Right ventricle myocardium superior (tissue), 1 donor: ENCODE measurements at regions not wholly inside any gene's neighbourhood (a gene's known extent, or its start where the extent isn't known, plus 50 kb on each side); places are given as distances from the start of the nearest gene placed in this dataset.
"Not testable (repeated sequence)": the region's sequence is repeated elsewhere in the genome, so short reads cannot be mapped to it uniquely, and the experiment has no call there.

Experiments
- ATAC-seq: fragments of 200-7000 bp; cut with Tn5 transposase; one replicate; pipeline ENCODE4 v1.9.1; 2020; ENCODE audit warnings: mild to moderate bottlenecking; ENCODE audit not compliant: poor library complexity
- DNase-seq: peaks from one replicate; pipeline ENCODE4 v3.0.0-alpha.2; 2020
- intact Hi-C: fragments of 100-400 bp; cut with DNase I; formaldehyde crosslinking; loops from one replicate; pipeline ENCODE4 v1.11.2; 2022
- donor health status: DM: no; HTN: yes; CAD: no; lungs with severe emphysema.

- no peak for ATAC-seq
- no peak for DNase-seq
- intact Hi-C loops, result no loop called here
Measured at GRCh38 chr5:6248132-6248531, 130.2 kb downstream of the MED10 start.

GRCh38 chr5:6246820-6247437 lies 131.4 kb downstream of the MED10 start:
- DNase-seq (no peak), ATAC-seq (no peak)
- intact Hi-C loops, result no loop called here

- no peak for DNase-seq
- no peak for ATAC-seq
- intact Hi-C loops, result no loop called here
Measured at GRCh38 chr5:6244339-6244714, 134.0 kb downstream of the MED10 start.

- no peak for DNase-seq
- ATAC-seq, result no peak
Measured at GRCh38 chr5:6243706-6244338, 134.5 kb downstream of the MED10 start.

GRCh38 chr5:6241056-6241455 lies 137.3 kb downstream of the MED10 start:
- ATAC-seq, DNase-seq, intact Hi-C loops: not testable (repeated sequence)

More at GRCh38 chr5:6243706-6244338, 134.5 kb downstream of the MED10 start:
- intact Hi-C loops, result no loop called here

GRCh38 chr5:6236858-6237481 lies 141.4 kb downstream of the MED10 start:
- intact Hi-C loops, result no loop called here
- ATAC-seq, result no peak
- no peak for DNase-seq

- ATAC-seq, result no peak
- no peak for DNase-seq
- intact Hi-C loops, result no loop called here
Measured at GRCh38 chr5:6236170-6236793, 142.1 kb downstream of the MED10 start.

- DNase-seq (no peak), ATAC-seq (no peak)
- intact Hi-C loops, result no loop called here
Measured at GRCh38 chr5:6235726-6236125, 142.6 kb downstream of the MED10 start.

GRCh38 chr5:6228257-6229250 lies 149.8 kb downstream of the MED10 start:
- no peak for ATAC-seq
- no peak for DNase-seq
- intact Hi-C loops, result no loop called here

GRCh38 chr5:6225121-6225607 lies 153.2 kb downstream of the MED10 start:
- DNase-seq, result no peak
- intact Hi-C loops, result no loop called here

GRCh38 chr5:6224406-6224805 lies 153.9 kb downstream of the MED10 start:
- no peak for ATAC-seq
- intact Hi-C loops, result no loop called here
- DNase-seq, result no peak

More at GRCh38 chr5:6225121-6225607, 153.2 kb downstream of the MED10 start:
- no peak for ATAC-seq

GRCh38 chr5:6222899-6223298 lies 155.4 kb downstream of the MED10 start:
- intact Hi-C loops, result no loop called here
- no peak for DNase-seq
- ATAC-seq, result no peak

- no peak for DNase-seq
- ATAC-seq, result no peak
- intact Hi-C loops, result no loop called here
Measured at GRCh38 chr5:6222121-6222520, 156.2 kb downstream of the MED10 start.

- intact Hi-C loops, result no loop called here
- no peak for ATAC-seq
- no peak for DNase-seq
Measured at GRCh38 chr5:6221141-6221626, 157.2 kb downstream of the MED10 start.

GRCh38 chr5:6220346-6221088 lies 157.8 kb downstream of the MED10 start:
- no peak for ATAC-seq
- intact Hi-C loops, result no loop called here
- no peak for DNase-seq

- intact Hi-C loops, result no loop called here
- ATAC-seq, result no peak
- DNase-seq, result no peak
Measured at GRCh38 chr5:6218517-6218916, 159.8 kb downstream of the MED10 start.

GRCh38 chr5:6218116-6218515 lies 160.2 kb downstream of the MED10 start:
- ATAC-seq (no peak), DNase-seq (no peak)
- intact Hi-C loops, result no loop called here
